G401 (cell line): ENCODE measurements at regions not wholly inside any gene's neighbourhood (a gene's known extent, or its start where the extent isn't known, plus 50 kb on each side); places are given as distances from the start of the nearest gene placed in this dataset.

Experiments used
- DNase-seq: peaks from one replicate; pipeline ENCODE4 v3.0.0-alpha.2; 2015; ENCODE audit warnings: low spot score
- in situ Hi-C: cut with HindIII; loops from 2 replicates; pipeline ENCODE4 v1.10.0; 2016; ENCODE audit warnings: low sequenced_read_pairs, mixed read lengths

GRCh38 chr9:19976226-19976625, 187.4 kb upstream of the SLC24A2 start:
- in situ Hi-C loops = no loop called here
- no peak for DNase-seq

- no peak for DNase-seq
- in situ Hi-C loops = no loop called here
Measured at GRCh38 chr9:19975499-19975898, 186.7 kb upstream of the SLC24A2 start.

DNA sequence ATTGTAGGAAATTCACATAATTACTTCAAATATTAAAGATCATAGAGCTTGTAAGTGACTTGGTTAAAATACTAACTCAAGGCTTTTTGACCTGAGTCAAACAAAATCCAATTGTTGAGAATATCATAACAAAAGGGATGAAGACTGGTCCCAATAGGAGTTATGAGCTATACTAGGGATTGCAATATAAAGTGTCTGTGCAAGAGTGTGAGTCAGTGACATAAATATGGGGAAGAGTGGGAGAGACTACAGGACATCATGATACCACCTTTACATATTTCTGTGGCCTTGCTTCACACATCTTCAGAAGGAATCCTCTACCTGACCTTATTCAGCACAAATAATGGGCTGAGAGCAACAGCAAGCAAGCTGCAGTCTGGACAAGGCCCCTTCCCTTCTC, 180.9 kb upstream of the SLC24A2 start:
- DNase-seq = no peak
- in situ Hi-C loops = no loop called here

DNA sequence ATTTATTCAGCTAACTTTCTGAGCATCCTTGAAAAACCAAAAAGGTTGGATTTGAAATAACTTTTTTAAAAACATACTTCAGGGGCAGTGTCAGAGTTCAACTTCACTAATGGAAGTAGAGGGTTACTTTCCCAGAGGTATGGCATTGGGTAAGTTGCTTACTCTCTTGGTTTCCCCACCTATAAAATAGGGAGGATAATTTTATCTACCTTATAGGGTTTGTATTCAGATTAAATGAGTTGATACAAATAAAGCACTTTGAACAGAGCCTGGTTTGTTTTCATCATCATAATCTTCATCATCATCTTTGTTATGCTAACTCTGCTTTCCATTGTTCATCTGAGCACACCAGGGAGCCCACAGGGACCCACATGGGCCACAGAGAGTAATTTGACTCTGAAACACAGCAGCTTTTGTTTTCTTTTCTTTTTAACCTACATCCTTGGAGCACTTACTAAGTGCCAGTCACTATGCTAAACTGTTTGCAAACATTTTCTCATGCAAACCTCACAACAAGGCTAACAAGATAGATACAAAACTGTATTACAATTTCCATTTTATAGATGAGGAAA, 179.1 kb upstream of the SLC24A2 start:
- no peak for DNase-seq
- in situ Hi-C loops = no loop called here

DNA sequence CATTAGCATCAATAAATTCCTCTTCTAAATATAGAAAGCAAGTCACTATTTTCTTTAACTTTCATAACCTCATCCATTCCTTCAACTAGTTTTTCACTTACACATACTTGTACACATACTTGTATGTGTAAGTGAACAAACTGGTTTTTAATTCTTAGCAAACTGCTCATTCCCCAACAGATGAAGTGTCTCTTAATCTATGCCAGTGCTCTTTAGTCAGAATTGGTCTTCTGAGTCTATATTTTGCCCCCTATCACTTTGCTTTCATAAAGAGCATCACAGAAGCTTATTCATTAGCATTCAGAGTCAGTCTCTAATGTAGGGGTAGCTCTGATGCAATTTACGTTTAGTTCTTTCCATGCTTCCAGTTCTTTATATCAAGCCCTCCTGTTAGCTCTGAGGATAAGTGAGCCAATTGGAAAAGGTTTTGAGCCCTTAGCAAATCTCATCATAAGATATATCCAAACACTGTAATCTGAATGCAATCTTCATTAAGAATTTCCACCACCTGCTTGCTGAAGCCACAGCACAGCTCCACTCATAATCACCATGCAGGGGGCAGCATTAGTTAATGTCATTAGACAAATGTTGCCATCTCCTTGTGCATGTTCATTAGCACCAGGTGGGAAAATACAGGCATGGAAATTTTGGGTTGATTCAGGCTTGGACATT, 178.5 kb upstream of the SLC24A2 start:
- in situ Hi-C loops = no loop called here
- DNase-seq = peak; percentile 5

GRCh38 chr9:19965336-19965735, 176.5 kb upstream of the SLC24A2 start:
- in situ Hi-C loops = no loop called here
- no peak for DNase-seq

GRCh38 chr9:19947996-19948395, 159.2 kb upstream of the SLC24A2 start:
- in situ Hi-C loops = no loop called here

DNA sequence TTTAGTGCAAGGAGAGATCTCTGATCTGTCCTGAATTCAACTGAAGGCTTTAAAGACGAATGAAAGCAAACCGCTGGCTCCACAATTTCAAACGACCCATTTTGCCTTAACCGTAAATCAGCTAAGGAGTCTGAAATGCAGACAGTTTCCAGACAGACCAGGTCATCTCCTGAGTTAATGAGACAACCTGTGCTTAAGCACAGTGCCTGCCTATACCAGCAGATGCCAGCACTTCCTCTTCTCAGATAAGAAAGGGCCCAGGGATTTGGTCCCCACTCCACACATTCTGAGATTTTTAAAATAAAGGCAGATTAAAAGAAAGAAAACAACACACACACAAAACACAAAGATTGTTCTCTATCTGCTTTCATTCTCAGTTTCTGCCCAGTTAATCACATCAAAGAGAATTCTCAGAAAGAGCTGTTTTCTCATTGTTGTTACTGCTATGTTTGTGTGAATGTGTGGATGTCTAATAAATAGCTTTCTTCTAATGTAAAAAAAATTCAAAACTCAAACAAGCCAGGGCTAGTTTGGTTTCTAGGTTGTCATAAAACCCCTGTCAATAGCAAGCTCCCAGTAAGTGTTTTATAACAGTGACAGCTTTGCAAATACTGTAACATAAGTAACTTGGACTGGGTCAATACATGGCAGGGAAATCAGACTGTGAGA, 157.7 kb upstream of the SLC24A2 start:
- in situ Hi-C loops = no loop called here
- DNase-seq = peak; percentile 13

More at GRCh38 chr9:19947996-19948395, 159.2 kb upstream of the SLC24A2 start:
- no peak for DNase-seq

DNA sequence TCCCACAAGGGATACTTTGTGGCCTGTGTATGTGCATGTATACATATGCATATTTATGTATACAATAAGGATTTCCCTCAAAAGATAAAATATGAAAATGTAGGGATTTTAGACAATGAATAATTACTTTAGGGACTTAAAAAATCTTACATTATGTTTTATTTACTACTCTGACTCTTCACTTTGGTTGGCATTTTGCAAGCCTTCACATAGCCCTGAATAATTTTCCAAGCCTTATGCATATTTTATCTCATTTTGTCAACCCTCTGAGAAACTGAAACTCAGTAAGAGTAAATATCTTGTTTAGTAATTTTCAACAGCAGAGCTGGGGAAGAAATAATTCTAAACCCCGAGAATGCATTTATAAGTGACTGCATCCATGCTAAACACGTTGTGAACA, 153.0 kb upstream of the SLC24A2 start:
- no peak for DNase-seq
- in situ Hi-C loops = no loop called here

- in situ Hi-C loops = no loop called here
- DNase-seq = no peak
Measured at GRCh38 chr9:19940811-19941535, 152.1 kb upstream of the SLC24A2 start.

- in situ Hi-C loops = no loop called here
- DNase-seq = no peak
Measured at GRCh38 chr9:19939734-19940278, 151.0 kb upstream of the SLC24A2 start.

GRCh38 chr9:19938990-19939733, 150.3 kb upstream of the SLC24A2 start:
- in situ Hi-C loops = no loop called here
- DNase-seq = no peak

GRCh38 chr9:19937121-19937520, 148.3 kb upstream of the SLC24A2 start:
- no peak for DNase-seq
- in situ Hi-C loops = no loop called here

GRCh38 chr9:19936598-19936997, 147.8 kb upstream of the SLC24A2 start:
- in situ Hi-C loops = no loop called here
- DNase-seq = no peak

- no peak for DNase-seq
- in situ Hi-C loops = no loop called here
Measured at GRCh38 chr9:19935422-19935821, 146.6 kb upstream of the SLC24A2 start.

GRCh38 chr9:19934301-19934871, 145.5 kb upstream of the SLC24A2 start:
- DNase-seq = no peak

DNA sequence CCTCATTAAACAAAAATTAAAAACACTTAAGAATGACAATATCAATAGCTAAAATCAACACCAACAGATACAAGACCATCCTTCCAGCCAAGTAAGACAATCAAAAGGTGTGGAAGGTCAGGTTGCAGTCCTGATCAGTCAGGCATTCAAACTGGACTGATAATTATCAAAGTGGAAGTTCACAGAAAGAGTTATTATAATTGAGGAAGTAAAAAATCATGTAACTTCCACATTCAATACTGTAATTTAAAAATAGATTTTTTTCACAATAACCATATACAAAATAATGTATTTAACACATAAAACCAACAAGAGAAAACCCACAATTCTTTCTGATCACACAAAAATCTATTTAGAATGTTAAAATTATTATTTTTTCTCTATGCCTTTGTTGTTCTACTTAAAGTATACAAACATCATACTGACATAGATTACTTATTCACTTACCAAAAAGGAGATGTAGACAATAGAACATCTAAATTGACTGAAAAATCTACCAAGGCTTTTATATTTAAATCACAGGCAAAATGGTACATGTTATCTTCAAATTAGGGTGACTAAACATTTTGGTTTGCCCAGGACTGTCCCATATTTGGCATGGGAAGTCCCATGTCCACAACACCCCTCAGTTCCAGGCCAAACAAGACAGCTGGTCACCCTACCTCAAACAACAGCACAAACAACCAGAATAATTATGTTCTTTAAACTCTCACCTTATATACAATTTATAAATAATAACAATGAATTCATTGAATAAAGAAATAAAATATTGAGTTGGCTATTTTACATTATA, 142.5 kb upstream of the SLC24A2 start:
- DNase-seq = no peak
- in situ Hi-C loops = no loop called here

More at GRCh38 chr9:19934301-19934871, 145.5 kb upstream of the SLC24A2 start:
- in situ Hi-C loops = no loop called here

DNA sequence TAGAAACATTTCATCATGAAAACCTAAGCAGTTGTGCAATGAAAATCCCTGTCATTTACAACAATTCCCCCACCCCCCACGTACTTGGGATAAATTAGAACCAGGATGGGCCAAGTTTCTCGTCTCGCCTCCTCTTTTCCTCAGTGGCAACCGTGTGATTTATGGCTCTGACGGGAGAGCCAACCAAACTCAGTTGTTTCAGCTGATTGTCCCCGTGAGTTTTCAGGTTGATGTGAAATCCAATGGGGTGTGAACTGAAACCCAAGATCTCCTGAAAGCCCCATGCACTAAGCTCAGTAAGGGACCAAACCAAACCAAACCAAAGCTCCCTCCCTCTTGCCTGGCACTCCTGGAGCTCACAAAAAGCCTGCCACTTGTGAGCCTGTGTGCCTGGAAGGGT, 138.7 kb upstream of the SLC24A2 start:
- DNase-seq = no peak
- in situ Hi-C loops = no loop called here
